ENCODE measurements at regions not wholly inside any gene's neighbourhood (a gene's known extent, or its start where the extent isn't known, plus 50 kb on each side); places are given as distances from the start of the nearest gene placed in this dataset.
"Not testable (repeated sequence)": the region's sequence is repeated elsewhere in the genome, so short reads cannot be mapped to it uniquely, and the experiment has no call there.

DNA sequence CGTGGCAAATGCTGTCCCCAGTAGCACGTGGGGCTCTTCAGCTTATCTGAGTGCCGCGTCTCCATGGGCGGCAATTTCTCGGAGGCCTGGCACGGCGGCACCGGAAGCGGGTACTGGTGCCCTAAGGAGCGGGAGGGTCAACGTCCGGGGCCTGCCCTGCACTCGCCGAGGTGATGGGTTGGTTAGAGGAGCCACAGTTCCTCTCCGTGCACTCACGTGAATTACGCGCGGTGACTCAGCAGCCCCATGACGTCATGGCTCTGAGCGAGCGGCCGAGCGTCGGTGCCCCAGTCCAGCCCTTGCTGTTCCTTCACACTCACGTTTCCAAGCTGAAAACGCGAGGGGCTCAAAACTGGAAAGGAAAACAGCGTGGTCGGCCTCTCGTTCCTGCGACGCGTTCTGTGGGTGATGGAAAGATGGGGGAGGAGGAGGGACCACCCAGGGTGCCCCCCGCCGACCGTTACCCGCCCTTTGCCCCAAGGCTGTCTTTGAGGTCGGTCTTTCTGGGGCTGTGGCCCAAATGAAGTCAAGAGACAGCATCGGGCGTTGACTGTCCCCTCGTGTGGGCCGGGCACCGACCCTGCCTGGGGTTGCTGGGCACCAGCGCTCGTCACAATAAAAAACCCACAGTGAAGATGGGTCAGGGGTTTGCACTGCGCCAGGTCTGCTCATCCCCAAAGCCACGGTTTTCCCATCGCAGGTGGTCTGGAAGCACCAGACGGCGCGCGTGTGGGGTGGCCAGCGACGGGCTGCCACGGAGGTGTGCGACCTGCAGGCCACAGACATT lies 70.4 kb upstream of the CFAP46 start:
- no peak for TF ChIP-seq CTCF (IDR thresholded peaks at IDR 0.05)
- Histone ChIP-seq H3K27ac (no peak overlapping the region), H3K36me3 (ENCODE audit: insufficient read depth in 1 of 2, low read depth in 1 of 2) (no peaks in the 10 kb centered on the region), H3K9me3 (no peaks in the 10 kb centered on the region), H3K27me3 (ENCODE audit: insufficient read depth in 3 of 3, low read length in 2 of 3) (peaks cover 0 to 11% (median 4%) of the 10 kb centered on the region in 3 donors), H3K4me3 (no peak overlapping the region), H3K4me1 (no peaks in the 10 kb centered on the region)
- no peak for ATAC-seq
- intact Hi-C loops (cut with DNase I), result no loop called here
- 86 to 90% (median 89%) methylated on average over 58 of the region's 58 CpGs for WGBS, 3 donors
- DNase-seq, result peak; percentile 47 to 70

DNA sequence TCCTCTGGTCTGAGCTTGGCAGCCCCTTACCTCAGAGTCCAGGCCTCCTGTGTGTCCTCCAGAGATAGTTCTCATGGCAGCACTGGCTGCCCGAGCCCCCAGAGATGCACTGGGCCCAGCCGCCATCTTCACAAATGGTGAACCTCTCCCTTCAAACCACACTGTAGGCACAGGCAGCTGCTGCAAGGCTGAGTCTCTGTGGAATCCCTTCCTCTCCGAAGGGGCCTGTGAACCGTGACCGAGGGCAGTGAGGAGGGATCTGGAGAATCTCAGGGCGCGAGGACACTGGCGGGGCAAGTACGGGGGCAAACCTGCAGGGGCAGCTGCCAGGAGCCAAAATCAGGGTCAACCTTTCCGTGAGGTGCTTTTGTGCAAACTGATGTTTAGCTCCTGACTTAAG lies 69.5 kb upstream of the CFAP46 start:
- ATAC-seq, result no peak
- Histone ChIP-seq H3K36me3 (ENCODE audit: insufficient read depth in 1 of 2, low read depth in 1 of 2) (no peaks in the 10 kb centered on the region), H3K4me3 (no peak overlapping the region), H3K27me3 (ENCODE audit: insufficient read depth in 3 of 3, low read length in 2 of 3) (peaks cover 0 to 18% (median 4%) of the 10 kb centered on the region in 3 donors), H3K4me1 (no peaks in the 10 kb centered on the region), H3K27ac (no peak overlapping the region), H3K9me3 (no peaks in the 10 kb centered on the region)
- WGBS, 3 donors, result 72 to 81% (median 76%) methylated on average over 10 of the region's 10 CpGs
- DNase-seq, result no peak
- no peak for TF ChIP-seq CTCF (IDR thresholded peaks at IDR 0.05)
- intact Hi-C loops (cut with DNase I), result no loop called here

- DNase-seq; ATAC-seq; intact Hi-C loops (cut with DNase I); H3K27ac ChIP-seq; H3K4me1 ChIP-seq; H3K9me3 ChIP-seq; H3K36me3 ChIP-seq (ENCODE audit: insufficient read depth in 1 of 2, low read depth in 1 of 2); H3K4me3 ChIP-seq: not testable (repeated sequence)
- peaks cover 0 to 18% (median 4%) of the 10 kb centered on the region in 3 donors for H3K27me3 ChIP-seq (ENCODE audit: insufficient read depth in 3 of 3, low read length in 2 of 3)
- 85 to 89% (median 87%) methylated on average over 9 of the region's 9 CpGs for WGBS, 3 donors
Observed at GRCh38 chr10:133011393-133011792, 69.0 kb upstream of the CFAP46 start.

DNA sequence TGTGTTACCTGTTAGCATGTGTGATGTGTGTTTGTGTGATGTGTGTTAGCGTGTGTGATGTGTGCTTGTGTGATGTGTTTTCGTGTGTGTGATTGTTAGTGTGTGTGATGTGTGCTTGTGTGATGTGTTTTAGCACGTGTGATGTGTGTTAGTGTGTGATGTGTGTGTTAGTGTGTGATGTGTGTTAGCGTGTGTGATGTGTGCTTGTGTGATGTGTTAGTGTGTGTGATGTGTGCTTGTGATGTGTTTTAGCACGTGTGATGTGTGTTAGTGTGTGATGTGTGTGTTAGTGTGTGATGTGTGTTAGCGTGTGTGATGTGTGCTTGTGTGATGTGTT lies 68.4 kb upstream of the CFAP46 start:
- H3K4me1 ChIP-seq; H3K4me3 ChIP-seq; H3K27ac ChIP-seq; intact Hi-C loops (cut with DNase I); DNase-seq; H3K36me3 ChIP-seq (ENCODE audit: insufficient read depth in 1 of 2, low read depth in 1 of 2); H3K9me3 ChIP-seq; ATAC-seq: not testable (repeated sequence)
- peaks cover 0 to 18% (median 2%) of the 10 kb centered on the region in 3 donors for H3K27me3 ChIP-seq (ENCODE audit: insufficient read depth in 3 of 3, low read length in 2 of 3)
- 90 to 92% (median 91%) methylated on average over 6 of the region's 6 CpGs for WGBS, 3 donors

GRCh38 chr10:133010095-133010842 lies 67.9 kb upstream of the CFAP46 start:
- no peak for TF ChIP-seq CTCF (IDR thresholded peaks at IDR 0.05)

More at GRCh38 chr10:133010095-133010842, 67.9 kb upstream of the CFAP46 start:
- Histone ChIP-seq H3K9me3 (no peaks in the 10 kb centered on the region), H3K4me1 (no peaks in the 10 kb centered on the region), H3K27me3 (ENCODE audit: insufficient read depth in 3 of 3, low read length in 2 of 3) (peaks cover 0 to 18% (median 2%) of the 10 kb centered on the region in 3 donors), H3K36me3 (ENCODE audit: insufficient read depth in 1 of 2, low read depth in 1 of 2) (no peaks in the 10 kb centered on the region), H3K4me3 (no peak overlapping the region), H3K27ac (no peak overlapping the region)
- no peak for DNase-seq
- intact Hi-C loops (cut with DNase I), result no loop called here
- WGBS, 3 donors, result 79 to 80% (median 79%) methylated on average over 23 of the region's 23 CpGs
- peak in 1 of 4 donors; percentile 23 for ATAC-seq
